KMS-11 (cell line): ENCODE measurements at regions not wholly inside any gene's neighbourhood (a gene's known extent, or its start where the extent isn't known, plus 50 kb on each side); places are given as distances from the start of the nearest gene placed in this dataset.

Experiments used
- H2AFZ ChIP-seq: fragments of 200-600 bp; sonication (generic); 2 replicates; pipeline ENCODE4 v1.6.1; 2016; ENCODE audit warnings: antibody characterized with exemption, mixed run types, low read depth
- H3K27ac ChIP-seq: fragments of 200-600 bp; sonication (generic); 2 replicates; pipeline ENCODE4 v1.6.1; 2016; ENCODE audit warnings: mild to moderate bottlenecking, mixed run types
- H3K27me3 ChIP-seq: fragments of 200-600 bp; sonication (generic); 2 replicates; pipeline ENCODE4 v1.6.1; 2017; ENCODE audit warnings: mild to moderate bottlenecking, low read depth, mixed run types, moderate library complexity; ENCODE audit not compliant: insufficient read depth
- H3K36me3 ChIP-seq: fragments of 200-600 bp; sonication (generic); 2 replicates; pipeline ENCODE4 v1.6.1; 2017; ENCODE audit warnings: mild to moderate bottlenecking, mixed run types; ENCODE audit not compliant: insufficient read depth
- H3K4me1 ChIP-seq: fragments of 200-600 bp; sonication (generic); 2 replicates; pipeline ENCODE4 v1.6.1; 2016; ENCODE audit warnings: mild to moderate bottlenecking, low read depth, mixed run types; ENCODE audit not compliant: poor library complexity, severe bottlenecking
- H3K4me2 ChIP-seq: fragments of 200-600 bp; sonication (generic); 2 replicates; pipeline ENCODE4 v1.7.0; 2016; ENCODE audit warnings: mild to moderate bottlenecking, mixed run types
- H3K4me3 ChIP-seq: fragments of 200-600 bp; sonication (generic); IDR thresholded peaks from 2 replicates; pipeline ENCODE4 v1.6.1; 2017; ENCODE audit warnings: low read depth, low read length, mixed read lengths; ENCODE audit not compliant: insufficient read depth
- H3K79me2 ChIP-seq: fragments of 200-600 bp; sonication (generic); 2 replicates; pipeline ENCODE4 v1.6.1; 2016; ENCODE audit warnings: low read depth, mixed run types; ENCODE audit not compliant: insufficient read depth
- H3K9ac ChIP-seq: fragments of 200-600 bp; sonication (generic); 2 replicates; pipeline ENCODE4 v1.6.1; 2016; ENCODE audit warnings: mild to moderate bottlenecking, mixed run types
- H4K20me1 ChIP-seq: fragments of 200-600 bp; sonication (generic); 2 replicates; pipeline ENCODE4 v1.6.1; 2016; ENCODE audit warnings: mild to moderate bottlenecking, mixed run types; ENCODE audit not compliant: insufficient read depth
- CTCF ChIP-seq: fragments of 200-600 bp; sonication (generic); conservative IDR thresholded peaks from 2 replicates; pipeline ENCODE4 v1.6.1; 2017; ENCODE audit warnings: low read depth, mild to moderate bottlenecking, antibody characterized with exemption, low read length, moderate library complexity, mixed read lengths

- no peaks in the 10 kb centered on the region for H4K20me1 ChIP-seq
- no peak overlapping the region for H3K4me3 ChIP-seq
- H3K79me2 ChIP-seq: no peaks in the 10 kb centered on the region
- H3K27ac ChIP-seq: no peak overlapping the region
- H3K9ac ChIP-seq: no peak overlapping the region
- H3K4me2 ChIP-seq: no peak overlapping the region
- TF ChIP-seq CTCF: no peak
- no peaks in the 10 kb centered on the region for H3K27me3 ChIP-seq
- H3K36me3 ChIP-seq: no peaks in the 10 kb centered on the region
- no peak overlapping the region for H2AFZ ChIP-seq
- H3K4me1 ChIP-seq: no peaks in the 10 kb centered on the region
These were observed 559.8 kb upstream of the CBLB start for GRCh38 chr3:106428565-106428994.

GRCh38 chr3:106431721-106432120, 562.9 kb upstream of the CBLB start:
- no peaks in the 10 kb centered on the region for H4K20me1 ChIP-seq
- H3K36me3 ChIP-seq: no peaks in the 10 kb centered on the region
- H3K27ac ChIP-seq: no peak overlapping the region
- no peak overlapping the region for H3K4me2 ChIP-seq
- H3K27me3 ChIP-seq: no peaks in the 10 kb centered on the region
- no peak overlapping the region for H2AFZ ChIP-seq
- no peaks in the 10 kb centered on the region for H3K4me1 ChIP-seq
- no peaks in the 10 kb centered on the region for H3K79me2 ChIP-seq
- H3K9ac ChIP-seq: no peak overlapping the region
- no peak for TF ChIP-seq CTCF
- no peak overlapping the region for H3K4me3 ChIP-seq

GRCh38 chr3:106435899-106436453, 567.2 kb upstream of the CBLB start:
- no peaks in the 10 kb centered on the region for H3K27me3 ChIP-seq
- H3K9ac ChIP-seq: no peak overlapping the region
- H3K4me3 ChIP-seq: no peak overlapping the region
- no peaks in the 10 kb centered on the region for H3K36me3 ChIP-seq
- no peak for TF ChIP-seq CTCF
- H4K20me1 ChIP-seq: no peaks in the 10 kb centered on the region
- no peaks in the 10 kb centered on the region for H3K79me2 ChIP-seq
- no peaks in the 10 kb centered on the region for H3K4me1 ChIP-seq
- H3K27ac ChIP-seq: no peak overlapping the region
- H2AFZ ChIP-seq: no peak overlapping the region
- no peak overlapping the region for H3K4me2 ChIP-seq

GRCh38 chr3:106438887-106439286, 570.1 kb upstream of the CBLB start:
- H3K4me2 ChIP-seq: no peak overlapping the region
- H4K20me1 ChIP-seq: no peaks in the 10 kb centered on the region
- no peak overlapping the region for H2AFZ ChIP-seq
- no peaks in the 10 kb centered on the region for H3K36me3 ChIP-seq
- H3K4me3 ChIP-seq: no peak overlapping the region
- no peaks in the 10 kb centered on the region for H3K4me1 ChIP-seq
- no peak overlapping the region for H3K9ac ChIP-seq
- TF ChIP-seq CTCF: no peak
- no peaks in the 10 kb centered on the region for H3K79me2 ChIP-seq
- H3K27ac ChIP-seq: no peak overlapping the region
- no peaks in the 10 kb centered on the region for H3K27me3 ChIP-seq
